Stimulated activated CD8-positive, alpha-beta memory T cell treated with anti-CD3 and anti-CD28 coated beads, Interleukin-7, amount 100 ng/mL, for 48 hours (primary cell): ENCODE measurements at regions not wholly inside any gene's neighbourhood (a gene's known extent, or its start where the extent isn't known, plus 50 kb on each side); places are given as distances from the start of the nearest gene placed in this dataset.

ENCODE experiments used
- DNase-seq, 2 donors: peaks; one replicate each; pipeline ENCODE4 v3.0.0-alpha.2; 2020; ENCODE audit warnings: low read depth in 1 of 2; ENCODE audit errors: extremely low read depth in 1 of 2

GRCh38 chr14:49970474-49971147 lies 77.7 kb downstream of the ARF6 start:
- DNase-seq, result no peak

GRCh38 chr14:49971156-49972130 lies 78.6 kb downstream of the ARF6 start:
- peak in 1 of 2 donors; percentile 64 for DNase-seq

- DNase-seq, result no peak
These were observed 79.3 kb downstream of the ARF6 start for GRCh38 chr14:49972131-49972671.

GRCh38 chr14:49972823-49973222 lies 79.9 kb downstream of the ARF6 start:
- no peak for DNase-seq

GRCh38 chr14:49975276-49975675 lies 82.4 kb downstream of the ARF6 start:
- DNase-seq, result no peak

- no peak for DNase-seq
These were observed 82.9 kb downstream of the ARF6 start for GRCh38 chr14:49975799-49976198.

- DNase-seq, result peak in 1 of 2 donors; percentile 49
These were observed 84.4 kb downstream of the ARF6 start for GRCh38 chr14:49977126-49977841.

- no peak for DNase-seq
These were observed 87.1 kb downstream of the ARF6 start for GRCh38 chr14:49980027-49980426.

- DNase-seq, result no peak
These were observed 89.2 kb downstream of the ARF6 start for GRCh38 chr14:49982082-49982481.

GRCh38 chr14:49982501-49982951 lies 89.6 kb downstream of the ARF6 start:
- no peak for DNase-seq

GRCh38 chr14:49984424-49984823 lies 91.5 kb downstream of the ARF6 start:
- DNase-seq, result no peak

- no peak for DNase-seq
These were observed 93.6 kb downstream of the ARF6 start for GRCh38 chr14:49986343-49987014.

- no peak for DNase-seq
These were observed 95.5 kb downstream of the ARF6 start for GRCh38 chr14:49988080-49988990.

- DNase-seq, result no peak
These were observed 97.1 kb downstream of the ARF6 start for GRCh38 chr14:49989966-49990365.

GRCh38 chr14:49991491-49991890 lies 98.6 kb downstream of the ARF6 start:
- DNase-seq, result no peak

- DNase-seq, result no peak
These were observed 99.2 kb downstream of the ARF6 start for GRCh38 chr14:49992036-49992435.

- no peak for DNase-seq
These were observed 99.6 kb downstream of the ARF6 start for GRCh38 chr14:49992448-49992847.

GRCh38 chr14:49992901-49993339 lies 100.0 kb downstream of the ARF6 start:
- DNase-seq, result peak; percentile 26 to 65

- no peak for DNase-seq
These were observed 100.7 kb downstream of the ARF6 start for GRCh38 chr14:49993565-49993964.
